PC-3 (cell line): ENCODE measurements at regions not wholly inside any gene's neighbourhood (a gene's known extent, or its start where the extent isn't known, plus 50 kb on each side); places are given as distances from the start of the nearest gene placed in this dataset.
A peak's percentile ranks its signal among the peaks of the same experiment; 100 is the strongest.

Source experiments
- ATAC-seq: fragments of 200-7000 bp; cut with Tn5 transposase; 2 replicates; pipeline ENCODE4 v1.9.1; 2020; ENCODE audit warnings: mild to moderate bottlenecking, moderate library complexity
- BruUV-seq: library from RNA; stranded (reverse); fragments of 400-500 nt; replicated peaks from 2 replicates; lab custom pipeline; 2021; lab: Mats Ljungman, UMichigan
- CTCF ChIA-PET: fragments of 300-600 bp; sonication (Branson Sonifier 250); formaldehyde crosslinking; loops from one replicate; lab custom pipeline; 2022; ENCODE audit warnings: antibody characterized with exemption; lab: Charles Lee
- POLR2A ChIA-PET: fragments of 300-600 bp; sonication (Branson Sonifier 250); formaldehyde crosslinking; loops from one replicate; lab custom pipeline; 2022; ENCODE audit warnings: antibody characterized with exemption; ENCODE audit not compliant: unreplicated experiment; lab: Charles Lee
- DNase-seq: peaks from one replicate; pipeline ENCODE4 v3.0.0-alpha.2; 2015
- H2AFZ ChIP-seq: fragments of 300-600 bp; sonication (generic); 2 replicates; pipeline ENCODE4 v1.6.0; 2016; ENCODE audit warnings: antibody characterized with exemption, low read length
- H3F3A ChIP-seq: fragments of 300-600 bp; sonication (generic); one replicate; pipeline ENCODE4 v1.6.0; 2017; ENCODE audit warnings: antibody characterized with exemption, low read length, control low read depth, mild to moderate bottlenecking; ENCODE audit not compliant: unreplicated experiment
- H3K27ac ChIP-seq: fragments of 300-600 bp; sonication (generic); 2 replicates; pipeline ENCODE4 v1.5.1; 2016; ENCODE audit warnings: mild to moderate bottlenecking, low read length
- H3K27me3 ChIP-seq: fragments of 300-600 bp; sonication (generic); 2 replicates; pipeline ENCODE4 v1.6.1; 2016; ENCODE audit warnings: low read length, mixed read lengths
- H3K36me3 ChIP-seq: fragments of 300-600 bp; sonication (generic); 2 replicates; pipeline ENCODE4 v1.6.1; 2016; ENCODE audit warnings: low read depth, mixed run types, low read length, mixed read lengths
- H3K4me1 ChIP-seq: fragments of 300-600 bp; sonication (generic); 2 replicates; pipeline ENCODE4 v1.5.1; 2016; ENCODE audit warnings: low read length; ENCODE audit not compliant: insufficient read depth
- H3K4me2 ChIP-seq: fragments of 300-600 bp; sonication (generic); 2 replicates; pipeline ENCODE4 v1.6.0; 2016; ENCODE audit warnings: low read length
- H3K4me3 ChIP-seq: fragments of 300-600 bp; sonication (generic); 2 replicates; pipeline ENCODE4 v1.5.1; 2016; ENCODE audit warnings: mild to moderate bottlenecking, low read length, mixed read lengths
- H3K79me2 ChIP-seq: fragments of 300-600 bp; sonication (generic); 2 replicates; pipeline ENCODE4 v1.6.1; 2017; ENCODE audit warnings: low read length, mixed read lengths
- H3K9ac ChIP-seq: fragments of 300-600 bp; sonication (generic); 2 replicates; pipeline ENCODE4 v1.6.0; 2016; ENCODE audit warnings: mild to moderate bottlenecking, low read length
- H3K9me2 ChIP-seq: fragments of 300-600 bp; sonication (generic); replicated peaks from 2 replicates; pipeline ENCODE4 v1.6.1; 2016; ENCODE audit warnings: mixed run types, low read length, mixed read lengths
- H3K9me3 ChIP-seq: fragments of 300-600 bp; sonication (generic); 2 replicates; pipeline ENCODE4 v1.6.1; 2016; ENCODE audit warnings: low read length, mixed read lengths
- H4K20me1 ChIP-seq: fragments of 300-600 bp; sonication (generic); 2 replicates; pipeline ENCODE4 v1.6.1; 2016; ENCODE audit warnings: low read length, mixed read lengths
- CTCF ChIP-seq: fragments of 300-600 bp; sonication (generic); conservative IDR thresholded peaks from 2 replicates; pipeline ENCODE4 v1.5.1; 2017; ENCODE audit warnings: antibody characterized with exemption, low read depth, mild to moderate bottlenecking, low read length
- EZH2 ChIP-seq: fragments of 300-600 bp; sonication (generic); IDR thresholded peaks from one replicate; pipeline ENCODE4 v1.6.1; 2017; ENCODE audit warnings: antibody characterized with exemption, mild to moderate bottlenecking, low read length; ENCODE audit not compliant: unreplicated experiment
- EZH2phosphoT487 ChIP-seq: fragments of 300-600 bp; sonication (generic); IDR thresholded peaks from 2 replicates; pipeline ENCODE4 v1.6.1; 2018; ENCODE audit warnings: mild to moderate bottlenecking, antibody characterized with exemption, low read length, borderline replicate concordance
- intact Hi-C: fragments of 100-400 bp; cut with micrococcal nuclease; formaldehyde crosslinking; loops from 2 replicates; pipeline ENCODE4 v1.9.0; 2023

GRCh38 chr5:96093340-96093739 lies 131.7 kb upstream of the ELL2 start:
- Histone ChIP-seq H3K9ac (no peak overlapping the region), H3K27me3 (no peaks in the 10 kb centered on the region), H2AFZ (no peak overlapping the region), H3K4me2 (peak overlapping the region; percentile 59), H3K79me2 (no peaks in the 10 kb centered on the region), H3F3A (peaks cover 6% of the 10 kb centered on the region), H3K9me3 (no peaks in the 10 kb centered on the region), H3K4me3 (no peak overlapping the region), H3K27ac (peak overlapping the region; percentile 85), H3K36me3 (no peaks in the 10 kb centered on the region), H4K20me1 (no peaks in the 10 kb centered on the region), H3K9me2 (no peaks in the 10 kb centered on the region), H3K4me1 (peaks cover 43% of the 10 kb centered on the region)
- ATAC-seq (peak; percentile 2), DNase-seq (no peak)
- TF ChIP-seq CTCF (no peak), EZH2 (no peak), EZH2phosphoT487 (no peak)
- no TSS peak for BruUV-seq
- POLR2A ChIA-PET = interaction anchor here (0.5 to 0.6 kb wide), 2 partner anchors 8 to 161 kb away, joined by 3 read pairs; no protein-coding TSS in a partner anchor
- CTCF ChIA-PET = no interaction called here
- intact Hi-C loops = no loop called here

- DNase-seq = no peak
- intact Hi-C loops = no loop called here
- peaks cover 40% of the 10 kb centered on the region for H3K4me1 ChIP-seq
- H2AFZ ChIP-seq = no peak overlapping the region
- H4K20me1 ChIP-seq = no peaks in the 10 kb centered on the region
- H3K27me3 ChIP-seq = no peaks in the 10 kb centered on the region
- no peaks in the 10 kb centered on the region for H3K9me2 ChIP-seq
- no peak overlapping the region for H3K27ac ChIP-seq
- H3K4me3 ChIP-seq = no peak overlapping the region
- H3K36me3 ChIP-seq = no peaks in the 10 kb centered on the region
- ATAC-seq = no peak
- H3K9ac ChIP-seq = no peak overlapping the region
- no peak for TF ChIP-seq CTCF
- no peak for TF ChIP-seq EZH2phosphoT487
- no peak for TF ChIP-seq EZH2
- H3K4me2 ChIP-seq = no peak overlapping the region
- no TSS peak for BruUV-seq
- POLR2A ChIA-PET = no interaction called here
- peaks cover 6% of the 10 kb centered on the region for H3F3A ChIP-seq
- no peaks in the 10 kb centered on the region for H3K9me3 ChIP-seq
- CTCF ChIA-PET = no interaction called here
- no peaks in the 10 kb centered on the region for H3K79me2 ChIP-seq
Observed at GRCh38 chr5:96091874-96092273, 130.2 kb upstream of the ELL2 start.

- BruUV-seq = no TSS peak
- Histone ChIP-seq H3K4me3 (no peak overlapping the region), H3K4me2 (no peak overlapping the region), H3K79me2 (no peaks in the 10 kb centered on the region), H2AFZ (no peak overlapping the region), H3K4me1 (peaks cover 36% of the 10 kb centered on the region), H4K20me1 (no peaks in the 10 kb centered on the region), H3K27me3 (no peaks in the 10 kb centered on the region), H3K36me3 (no peaks in the 10 kb centered on the region), H3K27ac (no peak overlapping the region), H3K9me2 (no peaks in the 10 kb centered on the region), H3K9me3 (no peaks in the 10 kb centered on the region), H3F3A (peaks cover 6% of the 10 kb centered on the region), H3K9ac (no peak overlapping the region)
- TF ChIP-seq EZH2phosphoT487 (no peak), EZH2 (no peak), CTCF (no peak)
- CTCF ChIA-PET = no interaction called here
- POLR2A ChIA-PET = no interaction called here
- ATAC-seq = no peak
- intact Hi-C loops = no loop called here
- no peak for DNase-seq
Observed at GRCh38 chr5:96090215-96090614, 128.6 kb upstream of the ELL2 start.
